ENCODE measurements at regions not wholly inside any gene's neighbourhood (a gene's known extent, or its start where the extent isn't known, plus 50 kb on each side); places are given as distances from the start of the nearest gene placed in this dataset.

- TF ChIP-seq CTCF (IDR thresholded peaks at IDR 0.05; ENCODE audit: poor library complexity) (no peak), EZH2 (IDR thresholded peaks at IDR 0.05; ENCODE audit: borderline replicate concordance) (no peak), EZH2phosphoT487 (IDR thresholded peaks at IDR 0.05; ENCODE audit: low read depth, severe bottlenecking, unreplicated experiment) (no peak)
These were observed 88.2 kb upstream of the TMEM72 start for GRCh38 chr10:44822966-44823365.

Data from hepatocyte (in vitro differentiated cells).